ENCODE measurements at regions not wholly inside any gene's neighbourhood (a gene's known extent, or its start where the extent isn't known, plus 50 kb on each side); places are given as distances from the start of the nearest gene placed in this dataset.

DNA sequence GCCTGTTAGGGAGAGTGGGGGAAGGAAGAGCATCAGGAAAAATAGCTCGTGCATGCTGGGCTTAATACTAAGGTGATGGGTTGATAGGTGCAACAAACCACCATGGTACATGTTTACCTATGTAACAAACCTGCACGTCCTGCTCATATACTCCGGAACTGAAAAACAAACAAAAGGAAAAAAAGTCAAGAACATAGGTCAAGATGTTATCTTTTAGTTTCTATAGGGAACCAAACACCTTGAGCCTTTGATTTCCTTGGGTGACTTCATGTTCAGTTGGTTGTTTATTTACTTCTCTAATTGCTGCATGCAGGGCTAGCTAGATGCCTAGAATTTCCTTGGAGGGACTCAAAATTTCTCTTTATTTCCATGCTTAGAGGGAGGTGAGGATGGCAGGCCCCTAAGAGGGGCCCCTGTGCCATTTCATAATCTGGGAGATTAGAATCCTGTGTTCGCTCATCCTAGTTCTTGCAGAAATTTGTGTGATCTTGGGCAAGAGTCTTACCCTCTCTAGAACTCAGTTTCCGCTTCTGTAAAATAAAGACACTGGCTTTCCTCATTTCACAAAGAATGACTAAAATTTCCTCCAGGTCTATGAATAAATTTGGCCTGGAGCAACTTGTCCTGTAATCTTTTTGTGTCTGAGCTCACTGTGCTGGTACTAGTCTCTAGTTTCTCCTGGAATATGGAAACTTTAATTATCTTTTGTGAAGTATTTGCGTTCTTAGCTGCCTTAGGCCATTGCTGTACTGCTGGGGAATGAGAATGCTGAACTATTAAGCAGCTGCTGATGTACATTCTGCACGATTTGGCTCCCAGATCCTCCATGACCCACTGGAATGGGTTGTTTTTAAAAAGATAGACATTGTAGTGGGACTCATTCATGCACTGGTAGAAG lies 457.5 kb downstream of the EDEM1 start:
- H3K79me2 ChIP-seq (ENCODE audit: insufficient read depth, low read length) = no peaks in the 10 kb centered on the region
- ATAC-seq (ENCODE audit: insufficient read depth, low read depth) = no peak
- no peak for DNase-seq

DNA sequence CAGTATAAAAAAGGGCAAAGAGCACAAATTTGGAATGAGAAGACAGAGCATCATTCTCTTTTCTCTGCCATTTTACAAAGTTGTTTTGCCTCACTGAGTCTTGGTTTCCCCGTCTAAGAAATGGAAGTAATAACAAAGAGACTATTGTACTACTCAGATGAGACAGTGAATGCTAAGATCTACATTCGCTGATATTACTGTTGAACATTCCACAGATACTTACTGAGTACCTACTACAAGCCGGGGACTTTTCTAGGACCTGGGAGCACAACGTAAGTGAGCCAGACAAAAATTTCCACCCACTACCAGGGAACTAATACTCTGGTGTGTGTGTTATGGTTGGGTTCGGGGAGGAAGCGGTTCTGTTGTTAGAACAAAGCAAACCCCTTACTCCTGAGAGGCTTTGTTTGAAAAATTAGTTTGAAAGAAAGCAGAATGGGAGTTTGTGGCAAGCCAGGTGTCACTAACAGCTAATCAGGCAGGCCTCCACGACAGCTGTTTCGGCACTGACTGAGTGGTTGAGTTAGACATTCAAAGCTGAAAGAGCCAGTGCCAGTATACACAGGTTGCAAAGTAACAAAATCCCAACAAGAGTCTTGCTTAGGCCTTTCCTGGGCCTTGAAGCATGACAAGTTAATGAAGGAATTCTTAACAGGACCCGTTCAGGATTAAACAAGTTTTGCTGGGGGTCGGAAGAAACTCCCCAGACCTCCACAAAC lies 458.3 kb downstream of the EDEM1 start:
- ATAC-seq (ENCODE audit: insufficient read depth, low read depth) (no peak), DNase-seq (no peak)
- H3K9me3 ChIP-seq (ENCODE audit: insufficient read depth, low read length, severe bottlenecking) = no peaks in the 10 kb centered on the region
- H3K4me2 ChIP-seq (ENCODE audit: insufficient read depth, low read length) = no peak overlapping the region
- H3K27me3 ChIP-seq (ENCODE audit: insufficient read depth, low read length, poor library complexity) = no peaks in the 10 kb centered on the region
- no peaks in the 10 kb centered on the region for H3K4me1 ChIP-seq (ENCODE audit: insufficient read depth, low read length)
- no peak overlapping the region for H3K9ac ChIP-seq (ENCODE audit: low read depth, low read length)
- TF ChIP-seq, protein P1, sequence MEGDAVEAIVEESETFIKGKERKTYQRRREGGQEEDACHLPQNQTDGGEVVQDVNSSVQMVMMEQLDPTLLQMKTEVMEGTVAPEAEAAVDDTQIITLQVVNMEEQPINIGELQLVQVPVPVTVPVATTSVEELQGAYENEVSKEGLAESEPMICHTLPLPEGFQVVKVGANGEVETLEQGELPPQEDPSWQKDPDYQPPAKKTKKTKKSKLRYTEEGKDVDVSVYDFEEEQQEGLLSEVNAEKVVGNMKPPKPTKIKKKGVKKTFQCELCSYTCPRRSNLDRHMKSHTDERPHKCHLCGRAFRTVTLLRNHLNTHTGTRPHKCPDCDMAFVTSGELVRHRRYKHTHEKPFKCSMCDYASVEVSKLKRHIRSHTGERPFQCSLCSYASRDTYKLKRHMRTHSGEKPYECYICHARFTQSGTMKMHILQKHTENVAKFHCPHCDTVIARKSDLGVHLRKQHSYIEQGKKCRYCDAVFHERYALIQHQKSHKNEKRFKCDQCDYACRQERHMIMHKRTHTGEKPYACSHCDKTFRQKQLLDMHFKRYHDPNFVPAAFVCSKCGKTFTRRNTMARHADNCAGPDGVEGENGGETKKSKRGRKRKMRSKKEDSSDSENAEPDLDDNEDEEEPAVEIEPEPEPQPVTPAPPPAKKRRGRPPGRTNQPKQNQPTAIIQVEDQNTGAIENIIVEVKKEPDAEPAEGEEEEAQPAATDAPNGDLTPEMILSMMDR (IDR thresholded peaks at IDR 0.05; ENCODE audit: borderline replicate concordance, extremely low read depth, low read length, poor library complexity, severe bottlenecking) = no peak
- no peak for TF ChIP-seq EZH2 (IDR thresholded peaks at IDR 0.05; ENCODE audit: borderline replicate concordance, low read depth, low read length, severe bottlenecking)
- H3K36me3 ChIP-seq (ENCODE audit: insufficient read depth, low read length) = no peaks in the 10 kb centered on the region
- no peaks in the 10 kb centered on the region for H3K79me2 ChIP-seq (ENCODE audit: insufficient read depth, low read length)
- H3K27ac ChIP-seq (ENCODE audit: low read length) = no peak overlapping the region
- H3K4me3 ChIP-seq (ENCODE audit: low read depth in 1 of 2, low read length in 2 of 2) = no peak overlapping the region
- H4K20me1 ChIP-seq (ENCODE audit: insufficient read depth, low read length) = no peaks in the 10 kb centered on the region
- no peak overlapping the region for H2AFZ ChIP-seq (ENCODE audit: low read depth, low read length)

More for the DNA sequence above, 457.5 kb downstream of the EDEM1 start:
- H3K4me2 ChIP-seq (ENCODE audit: insufficient read depth, low read length) = no peak overlapping the region
- H3K4me1 ChIP-seq (ENCODE audit: insufficient read depth, low read length) = no peaks in the 10 kb centered on the region
- TF ChIP-seq, protein P1 (IDR thresholded peaks at IDR 0.05; ENCODE audit: borderline replicate concordance, extremely low read depth, low read length, poor library complexity, severe bottlenecking) = no peak
- no peak for TF ChIP-seq EZH2 (IDR thresholded peaks at IDR 0.05; ENCODE audit: borderline replicate concordance, low read depth, low read length, severe bottlenecking)
- no peak overlapping the region for H2AFZ ChIP-seq (ENCODE audit: low read depth, low read length)
- no peaks in the 10 kb centered on the region for H4K20me1 ChIP-seq (ENCODE audit: insufficient read depth, low read length)
- H3K4me3 ChIP-seq (ENCODE audit: low read depth in 1 of 2, low read length in 2 of 2) = no peak overlapping the region
- no peak overlapping the region for H3K27ac ChIP-seq (ENCODE audit: low read length)
- no peaks in the 10 kb centered on the region for H3K27me3 ChIP-seq (ENCODE audit: insufficient read depth, low read length, poor library complexity)
- no peak overlapping the region for H3K9ac ChIP-seq (ENCODE audit: low read depth, low read length)
- H3K36me3 ChIP-seq (ENCODE audit: insufficient read depth, low read length) = no peaks in the 10 kb centered on the region
- H3K9me3 ChIP-seq (ENCODE audit: insufficient read depth, low read length, severe bottlenecking) = no peaks in the 10 kb centered on the region

DNA sequence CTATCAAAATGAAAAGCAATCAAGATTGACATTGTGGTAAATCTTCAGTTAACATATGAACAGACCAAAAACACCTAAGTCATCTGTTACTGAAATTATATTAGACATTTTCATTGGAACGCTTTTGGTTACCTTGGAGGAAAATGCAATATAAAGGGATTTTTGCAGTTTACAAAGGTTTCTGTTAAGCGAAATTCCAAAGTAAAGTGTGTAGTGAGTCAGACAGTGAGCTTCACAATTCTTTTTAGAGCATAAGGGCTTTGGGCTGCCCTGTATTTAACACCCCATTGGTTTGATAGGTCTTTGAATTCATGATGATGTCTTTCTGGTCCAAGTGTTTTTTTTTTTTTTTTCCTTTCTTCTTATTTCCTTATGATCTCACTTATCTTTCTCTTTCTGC lies 462.8 kb downstream of the EDEM1 start:
- Histone ChIP-seq H3K79me2 (ENCODE audit: insufficient read depth, low read length) (no peaks in the 10 kb centered on the region), H2AFZ (ENCODE audit: low read depth, low read length) (no peak overlapping the region), H3K4me1 (ENCODE audit: insufficient read depth, low read length) (no peaks in the 10 kb centered on the region), H3K9ac (ENCODE audit: low read depth, low read length) (no peak overlapping the region), H3K36me3 (ENCODE audit: insufficient read depth, low read length) (no peaks in the 10 kb centered on the region), H3K9me3 (ENCODE audit: insufficient read depth, low read length, severe bottlenecking) (no peaks in the 10 kb centered on the region), H3K27me3 (ENCODE audit: insufficient read depth, low read length, poor library complexity) (no peaks in the 10 kb centered on the region), H3K4me3 (ENCODE audit: low read depth in 1 of 2, low read length in 2 of 2) (no peak overlapping the region), H3K27ac (ENCODE audit: low read length) (no peak overlapping the region), H4K20me1 (ENCODE audit: insufficient read depth, low read length) (no peaks in the 10 kb centered on the region), H3K4me2 (ENCODE audit: insufficient read depth, low read length) (no peak overlapping the region)
- DNase-seq = no peak
- TF ChIP-seq, protein P1 (IDR thresholded peaks at IDR 0.05; ENCODE audit: borderline replicate concordance, extremely low read depth, low read length, poor library complexity, severe bottlenecking) = no peak
- TF ChIP-seq EZH2 (IDR thresholded peaks at IDR 0.05; ENCODE audit: borderline replicate concordance, low read depth, low read length, severe bottlenecking) = no peak
- ATAC-seq (ENCODE audit: insufficient read depth, low read depth) = no peak

Measured in DND-41 (cell line).